NOMO-1 treated with dmso at 0.1 percent for 144 hours (cell line): ENCODE measurements at regions not wholly inside any gene's neighbourhood (a gene's known extent, or its start where the extent isn't known, plus 50 kb on each side); places are given as distances from the start of the nearest gene placed in this dataset.
"Not testable (repeated sequence)": the region's sequence is repeated elsewhere in the genome, so short reads cannot be mapped to it uniquely, and the experiment has no call there.

ENCODE experiments used
- DNase-seq: peaks from one replicate; lab custom pipeline; 2025; ENCODE audit not compliant: unreplicated experiment; lab: John Stamatoyannopoulos, UW

- no peak for DNase-seq
Observed at GRCh38 chr13:65965501-65965900, 1264.6 kb downstream of the PCDH9 start.

DNA sequence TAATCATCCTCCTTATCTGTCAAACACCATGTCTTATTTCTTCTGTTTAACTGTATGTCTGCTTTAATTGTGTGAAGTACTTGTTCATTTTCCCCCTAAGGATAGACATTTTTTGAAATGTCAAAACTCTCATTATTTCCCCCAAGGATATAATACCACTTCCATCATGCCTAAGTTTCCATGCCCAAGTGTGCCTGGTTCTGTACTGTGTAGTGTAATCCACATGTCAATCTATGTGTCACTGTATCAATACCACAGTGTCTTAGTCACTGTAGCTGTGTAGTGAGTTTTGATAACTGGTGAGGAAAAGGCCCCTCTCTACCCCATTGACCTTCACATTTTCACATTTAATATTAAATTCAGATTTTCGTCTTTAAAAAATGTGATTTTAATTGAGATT, 1265.5 kb downstream of the PCDH9 start:
- DNase-seq, result no peak

DNA sequence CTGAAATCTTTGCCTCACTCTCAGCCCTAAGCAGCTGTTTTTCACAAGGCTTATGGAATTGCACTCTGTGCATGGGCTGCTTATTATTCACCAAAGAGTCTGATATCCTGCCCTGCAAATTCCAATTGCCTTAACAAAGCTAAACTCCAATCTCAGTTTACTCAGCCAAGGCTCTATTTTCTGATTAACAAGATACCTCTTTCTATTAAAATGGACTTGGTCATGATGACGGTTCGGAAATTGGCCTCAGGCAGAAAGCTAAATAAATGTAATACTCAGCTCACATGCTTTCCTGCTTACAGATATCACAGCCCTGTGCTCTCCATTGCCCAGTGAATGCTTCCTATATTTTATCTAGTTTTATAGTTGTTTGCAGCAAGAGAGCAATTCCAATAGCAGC, 1270.8 kb downstream of the PCDH9 start:
- DNase-seq, result no peak

- DNase-seq, result no peak
Observed at GRCh38 chr13:65946387-65946786, 1283.7 kb downstream of the PCDH9 start.

GRCh38 chr13:65943708-65944107, 1286.4 kb downstream of the PCDH9 start:
- DNase-seq, result no peak

DNA sequence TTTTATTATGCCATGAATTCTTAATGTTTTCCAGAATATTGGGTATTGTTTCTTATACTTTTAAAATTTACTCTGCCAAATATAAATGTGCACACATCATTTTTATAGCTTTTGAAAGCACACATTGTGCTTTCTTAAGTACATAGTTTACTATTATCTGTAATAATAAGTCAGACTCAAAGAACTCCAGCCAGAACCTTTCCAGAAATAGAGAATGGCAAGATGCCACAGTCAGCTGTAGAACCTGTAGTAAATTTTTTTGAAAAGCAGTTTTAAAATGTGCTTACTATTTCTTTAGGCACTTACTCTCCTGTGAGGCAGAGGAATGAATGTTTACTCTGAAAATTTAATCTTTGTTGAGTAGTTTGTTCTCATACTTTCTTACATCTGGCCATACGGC, 1287.1 kb downstream of the PCDH9 start:
- DNase-seq, result no peak

- DNase-seq, result no peak
Observed at GRCh38 chr13:65940720-65941119, 1289.4 kb downstream of the PCDH9 start.

DNA sequence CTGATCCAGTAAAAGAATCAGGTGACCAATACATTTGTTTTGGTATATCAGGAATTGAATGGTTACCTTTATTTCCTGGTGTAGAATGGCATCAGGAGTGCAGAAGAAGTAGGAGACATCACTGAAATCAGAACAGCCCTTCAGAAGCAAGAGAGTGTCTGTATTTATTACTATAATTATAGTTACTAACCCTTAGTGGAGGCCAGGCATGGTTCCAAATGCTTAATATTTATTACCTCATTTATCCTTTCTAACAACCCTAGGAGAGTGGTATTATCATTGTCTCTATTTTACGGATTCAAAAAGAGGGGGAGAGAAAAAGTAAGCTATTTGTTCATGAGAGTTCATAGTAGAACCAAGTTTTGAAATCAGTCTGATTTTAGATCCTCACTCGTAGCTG, 1292.9 kb downstream of the PCDH9 start:
- no peak for DNase-seq

GRCh38 chr13:65936249-65936648, 1293.9 kb downstream of the PCDH9 start:
- DNase-seq, result no peak

DNA sequence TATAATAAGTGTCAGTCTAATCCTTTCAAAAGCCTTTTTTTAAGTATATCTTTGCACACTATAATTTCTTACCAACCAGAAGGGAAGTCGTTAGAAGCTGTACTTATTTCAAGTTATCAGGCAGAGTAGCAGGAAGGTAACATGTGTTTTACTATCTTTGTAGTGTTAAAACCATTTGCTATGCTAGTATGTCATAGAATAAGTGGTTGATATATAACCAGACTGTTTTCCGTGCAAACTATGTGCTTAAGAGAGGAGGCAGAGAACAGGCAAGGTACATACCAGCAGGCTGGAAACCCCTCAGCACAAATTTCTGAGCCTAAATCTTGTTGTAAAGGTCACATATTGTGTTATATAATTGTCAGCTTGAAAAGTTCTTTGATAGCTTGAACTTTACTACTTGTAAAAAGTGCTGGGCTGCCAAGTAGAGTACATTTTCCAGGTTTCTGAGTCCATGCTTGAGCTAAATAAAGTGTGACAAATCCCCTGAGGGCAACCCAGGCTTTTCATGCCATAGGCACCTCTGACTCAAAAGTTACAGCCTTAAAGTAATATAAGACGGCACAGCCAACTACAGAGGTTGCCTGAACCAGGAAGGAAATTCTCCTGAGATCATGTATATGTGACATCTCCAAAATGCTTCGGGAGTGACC, 1297.4 kb downstream of the PCDH9 start:
- DNase-seq, result no peak

DNA sequence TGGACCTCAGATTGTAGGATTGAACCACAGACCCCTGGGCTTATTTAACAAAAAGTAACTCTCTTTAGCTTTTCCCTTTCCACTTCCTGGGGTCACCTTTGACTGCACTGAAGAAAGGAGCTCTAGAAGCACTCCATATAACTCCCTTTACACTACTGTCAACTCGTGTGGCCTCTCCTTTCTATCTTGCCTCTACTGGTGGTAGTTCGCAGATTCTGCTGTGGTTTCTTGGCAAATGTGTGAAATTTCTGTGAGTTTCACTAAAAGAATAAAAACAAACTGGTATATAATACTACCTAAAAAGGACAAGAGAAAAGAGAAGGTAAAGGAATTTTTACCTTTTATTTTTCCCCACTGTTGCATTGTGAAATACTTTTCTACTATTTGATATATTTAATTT, 1298.1 kb downstream of the PCDH9 start:
- no peak for DNase-seq

DNA sequence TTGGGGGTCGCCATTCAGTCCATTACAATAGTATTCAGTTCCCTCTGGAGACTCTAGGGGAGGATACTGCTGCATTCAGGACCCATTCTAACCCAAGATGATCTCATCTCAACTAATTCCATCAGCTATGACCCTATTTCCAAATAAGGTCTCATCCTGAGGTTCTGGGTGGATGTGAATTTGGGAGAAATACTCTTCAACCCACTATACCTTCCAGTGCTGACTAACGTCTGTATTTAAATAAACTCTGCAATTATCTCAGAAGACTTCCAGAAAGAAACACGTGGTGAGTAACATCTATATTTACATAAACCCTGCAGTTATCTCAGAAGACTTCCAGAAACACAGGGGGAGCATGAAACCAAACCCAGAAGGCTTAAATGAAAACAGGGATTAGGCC, 1300.7 kb downstream of the PCDH9 start:
- no peak for DNase-seq

GRCh38 chr13:65926750-65927171, 1303.4 kb downstream of the PCDH9 start:
- no peak for DNase-seq

GRCh38 chr13:65922846-65923245, 1307.3 kb downstream of the PCDH9 start:
- DNase-seq, result not testable (repeated sequence)

DNA sequence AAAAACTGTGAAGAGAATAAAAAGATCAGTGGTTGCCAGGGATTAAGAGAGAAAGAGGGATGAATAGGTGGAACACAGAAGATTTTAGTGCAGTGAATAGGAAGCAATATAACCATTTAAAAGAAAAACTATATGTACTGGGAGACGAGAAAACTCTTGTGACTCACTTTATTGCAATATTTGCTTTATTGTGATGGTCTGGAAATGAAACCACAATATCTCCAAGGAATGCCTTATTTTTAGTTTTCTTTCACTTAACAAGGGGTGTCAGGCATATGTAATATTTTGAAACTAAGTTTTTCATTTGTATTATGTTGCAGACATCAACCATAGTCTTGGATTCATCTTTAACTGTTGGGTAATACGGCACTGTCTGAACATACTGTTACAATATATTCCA, 1308.2 kb downstream of the PCDH9 start:
- DNase-seq, result no peak

GRCh38 chr13:65917731-65918130, 1312.4 kb downstream of the PCDH9 start:
- no peak for DNase-seq

GRCh38 chr13:65915195-65915594, 1314.9 kb downstream of the PCDH9 start:
- no peak for DNase-seq

- no peak for DNase-seq
Observed at GRCh38 chr13:65914716-65915115, 1315.4 kb downstream of the PCDH9 start.

DNA sequence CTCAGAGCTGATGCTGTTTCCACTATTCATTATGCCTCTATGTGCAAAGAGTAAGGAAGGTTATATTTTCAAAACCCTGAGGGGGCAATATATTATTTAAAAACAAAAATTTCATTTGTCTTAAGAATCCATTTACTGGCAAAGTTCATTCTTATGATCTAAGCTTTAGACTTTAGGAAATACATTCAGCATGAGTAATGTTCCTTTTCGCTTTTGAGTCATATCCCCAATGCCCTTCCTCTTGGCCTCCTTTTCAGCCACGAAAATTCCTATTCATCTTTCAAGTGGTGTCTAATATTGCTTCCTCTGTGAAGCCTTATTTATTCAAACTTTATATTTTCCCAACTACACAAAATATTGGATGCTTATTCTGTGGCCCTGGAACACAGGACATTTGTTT, 1317.0 kb downstream of the PCDH9 start:
- no peak for DNase-seq

- DNase-seq, result no peak
Observed at GRCh38 chr13:65912516-65912915, 1317.6 kb downstream of the PCDH9 start.

- DNase-seq, result no peak
Observed at GRCh38 chr13:65911546-65912193, 1318.5 kb downstream of the PCDH9 start.

GRCh38 chr13:65909501-65909900, 1320.6 kb downstream of the PCDH9 start:
- no peak for DNase-seq
